ENCODE measurements at regions not wholly inside any gene's neighbourhood (a gene's known extent, or its start where the extent isn't known, plus 50 kb on each side); places are given as distances from the start of the nearest gene placed in this dataset.

- peak; percentile 85 for TF ChIP-seq NFIC (IDR thresholded peaks at IDR 0.05)
- TF ChIP-seq USF1 (IDR thresholded peaks at IDR 0.05), result no peak
- no peak for TF ChIP-seq RAD21 (IDR thresholded peaks at IDR 0.05; ENCODE audit: low read depth)
- TF ChIP-seq EP300 (IDR thresholded peaks at IDR 0.05; ENCODE audit: borderline replicate concordance), result 0 out of 2 replicates have a peak, but pooled peaks have one; percentile 12
- TF ChIP-seq REST (IDR thresholded peaks at IDR 0.05; ENCODE audit: low read depth), result no peak
- peak; percentile 24; the same call in 1 of the 2 replicates for TF ChIP-seq TEAD4 (IDR thresholded peaks at IDR 0.05)
- TF ChIP-seq FOXM1 (IDR thresholded peaks at IDR 0.05; ENCODE audit: borderline replicate concordance, low read depth), result peak; percentile 33; the same call in 1 of the 2 replicates
- no peak for TF ChIP-seq ZBTB7A (IDR thresholded peaks at IDR 0.05; ENCODE audit: low read depth)
Measured at GRCh38 chr2:194087089-194087958, 1569.7 kb upstream of the SLC39A10 start.

- TF ChIP-seq CREB1 (IDR thresholded peaks at IDR 0.05; ENCODE audit: low read depth), result no peak
- no peak for TF ChIP-seq USF1 (IDR thresholded peaks at IDR 0.05)
- TF ChIP-seq ZBTB7A (IDR thresholded peaks at IDR 0.05; ENCODE audit: low read depth), result no peak
- no peak for TF ChIP-seq RAD21 (IDR thresholded peaks at IDR 0.05; ENCODE audit: low read depth)
- no peak for TF ChIP-seq TAF1 (IDR thresholded peaks at IDR 0.05; ENCODE audit: low read depth)
- TF ChIP-seq MAX (IDR thresholded peaks at IDR 0.05), result no peak
- no peak for TF ChIP-seq TCF12 (IDR thresholded peaks at IDR 0.05; ENCODE audit: low read depth)
- TF ChIP-seq EP300 (IDR thresholded peaks at IDR 0.05; ENCODE audit: borderline replicate concordance), result no peak
- no peak for TF ChIP-seq EGR1 (IDR thresholded peaks at IDR 0.05)
Measured at GRCh38 chr2:194086129-194086528, 1570.9 kb upstream of the SLC39A10 start.

GRCh38 chr2:194079989-194080388 is 1577.0 kb upstream of the SLC39A10 start:
- TF ChIP-seq TCF12 (IDR thresholded peaks at IDR 0.05; ENCODE audit: low read depth) (no peak), EP300 (IDR thresholded peaks at IDR 0.05; ENCODE audit: borderline replicate concordance) (no peak), YY1 (IDR thresholded peaks at IDR 0.05; ENCODE audit: low read depth) (no peak), TAF1 (IDR thresholded peaks at IDR 0.05; ENCODE audit: low read depth) (no peak), CREB1 (IDR thresholded peaks at IDR 0.05; ENCODE audit: low read depth) (no peak), NFIC (IDR thresholded peaks at IDR 0.05) (no peak)

- TF ChIP-seq CEBPB (IDR thresholded peaks at IDR 0.05) (no peak), EGR1 (IDR thresholded peaks at IDR 0.05) (no peak), REST (IDR thresholded peaks at IDR 0.05; ENCODE audit: low read depth) (no peak), RAD21 (IDR thresholded peaks at IDR 0.05; ENCODE audit: low read depth) (no peak), MAX (IDR thresholded peaks at IDR 0.05) (no peak), NFIC (IDR thresholded peaks at IDR 0.05) (no peak)
Measured at GRCh38 chr2:194077366-194077765, 1579.7 kb upstream of the SLC39A10 start.

- TF ChIP-seq USF1 (IDR thresholded peaks at IDR 0.05) (no peak), NFIC (IDR thresholded peaks at IDR 0.05) (no peak), CREB1 (IDR thresholded peaks at IDR 0.05; ENCODE audit: low read depth) (no peak), RAD21 (IDR thresholded peaks at IDR 0.05; ENCODE audit: low read depth) (no peak), REST (IDR thresholded peaks at IDR 0.05; ENCODE audit: low read depth) (no peak)
Measured at GRCh38 chr2:194062401-194062800, 1594.6 kb upstream of the SLC39A10 start.
